ENCODE measurements at regions not wholly inside any gene's neighbourhood (a gene's known extent, or its start where the extent isn't known, plus 50 kb on each side); places are given as distances from the start of the nearest gene placed in this dataset.
"Not testable (repeated sequence)": the region's sequence is repeated elsewhere in the genome, so short reads cannot be mapped to it uniquely, and the experiment has no call there.

DNA sequence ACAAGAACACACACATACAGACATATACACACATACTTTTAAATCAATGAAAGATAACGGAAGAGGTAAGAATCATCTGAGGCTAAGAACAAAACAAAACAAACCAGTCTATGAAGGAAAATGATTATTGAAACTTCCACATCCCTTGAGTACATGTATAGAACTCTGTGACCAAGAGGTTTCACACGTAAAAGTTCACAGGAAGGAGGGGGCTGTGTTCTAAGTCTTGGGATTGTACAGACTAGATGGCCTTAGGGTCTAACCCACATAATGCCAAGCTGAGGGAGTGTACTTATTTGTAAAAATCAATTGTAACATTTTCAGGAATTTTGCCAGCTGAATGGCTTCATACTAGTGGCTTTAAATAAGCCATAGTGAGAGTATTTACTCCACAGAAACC lies 144.4 kb upstream of the IFNE start:
- no peak for DNase-seq (ENCODE audit: low read depth)

DNA sequence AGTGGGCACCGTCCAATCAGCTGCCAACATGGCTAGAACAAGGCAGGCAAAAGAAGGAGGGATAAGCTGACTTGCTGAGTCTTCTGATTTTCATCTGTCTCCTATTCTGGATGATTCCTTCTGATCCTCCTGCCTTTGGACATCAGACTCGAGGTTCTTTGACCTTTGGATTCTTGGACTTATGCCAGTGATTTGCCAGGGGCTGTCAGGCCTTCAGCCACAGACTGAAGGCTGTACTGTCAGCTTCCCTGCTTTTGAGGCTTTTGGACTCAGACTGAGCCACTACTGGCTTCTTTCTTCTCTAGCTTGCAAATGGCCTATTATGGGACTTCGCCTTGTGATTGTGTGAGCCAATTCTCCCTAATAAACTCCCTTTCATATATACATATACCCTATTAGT lies 146.8 kb upstream of the IFNE start:
- not testable (repeated sequence) for DNase-seq (ENCODE audit: low read depth); H3K4me3 ChIP-seq (replicated peaks; ENCODE audit: low read depth, low read length)

More for the DNA sequence above, 144.4 kb upstream of the IFNE start:
- no peak for TF ChIP-seq CTCF (IDR thresholded peaks at IDR 0.05; ENCODE audit: low read length, missing control alignments)
- H3K4me3 ChIP-seq (replicated peaks; ENCODE audit: low read depth, low read length) = no peak overlapping the region

- no peak for DNase-seq (ENCODE audit: low read depth)
- no peak for TF ChIP-seq CTCF (IDR thresholded peaks at IDR 0.05; ENCODE audit: low read length, missing control alignments)
- H3K4me3 ChIP-seq (replicated peaks; ENCODE audit: low read depth, low read length) = no peak overlapping the region
These were observed 152.8 kb upstream of the IFNE start for GRCh38 chr9:21634951-21635350.

- no peak for TF ChIP-seq CTCF (IDR thresholded peaks at IDR 0.05; ENCODE audit: low read length, missing control alignments)
- H3K4me3 ChIP-seq (replicated peaks; ENCODE audit: low read depth, low read length) = no peak overlapping the region
- DNase-seq (ENCODE audit: low read depth) = no peak
These were observed 156.0 kb upstream of the IFNE start for GRCh38 chr9:21638104-21638503.

DNA sequence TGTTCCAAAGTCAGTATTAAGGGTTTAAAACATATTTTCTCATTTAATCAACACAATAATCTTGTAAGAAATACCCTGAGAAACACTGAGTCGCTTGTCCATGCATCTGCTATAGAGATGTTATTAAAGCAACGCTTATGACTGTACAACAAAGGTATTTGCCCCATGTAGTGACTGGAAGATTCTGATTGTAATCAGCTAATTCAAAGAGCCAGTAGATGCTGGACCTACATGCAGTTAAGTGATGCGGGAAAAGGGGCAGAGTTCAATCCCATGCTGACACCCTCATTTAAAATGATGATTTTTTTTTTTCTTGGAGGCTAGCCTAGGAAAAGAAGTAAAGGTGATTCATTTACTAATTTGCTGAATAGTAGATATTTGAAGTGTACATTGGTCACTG lies 149.3 kb upstream of the MTAP start:
- TF ChIP-seq CTCF (IDR thresholded peaks at IDR 0.05; ENCODE audit: low read length, missing control alignments) = no peak
- H3K4me3 ChIP-seq (replicated peaks; ENCODE audit: low read depth, low read length) = no peak overlapping the region
- DNase-seq (ENCODE audit: low read depth) = no peak

GRCh38 chr9:21653589-21653988 lies 148.8 kb upstream of the MTAP start:
- H3K4me3 ChIP-seq (replicated peaks; ENCODE audit: low read depth, low read length) = no peak overlapping the region
- no peak for TF ChIP-seq CTCF (IDR thresholded peaks at IDR 0.05; ENCODE audit: low read length, missing control alignments)
- DNase-seq (ENCODE audit: low read depth) = no peak

DNA sequence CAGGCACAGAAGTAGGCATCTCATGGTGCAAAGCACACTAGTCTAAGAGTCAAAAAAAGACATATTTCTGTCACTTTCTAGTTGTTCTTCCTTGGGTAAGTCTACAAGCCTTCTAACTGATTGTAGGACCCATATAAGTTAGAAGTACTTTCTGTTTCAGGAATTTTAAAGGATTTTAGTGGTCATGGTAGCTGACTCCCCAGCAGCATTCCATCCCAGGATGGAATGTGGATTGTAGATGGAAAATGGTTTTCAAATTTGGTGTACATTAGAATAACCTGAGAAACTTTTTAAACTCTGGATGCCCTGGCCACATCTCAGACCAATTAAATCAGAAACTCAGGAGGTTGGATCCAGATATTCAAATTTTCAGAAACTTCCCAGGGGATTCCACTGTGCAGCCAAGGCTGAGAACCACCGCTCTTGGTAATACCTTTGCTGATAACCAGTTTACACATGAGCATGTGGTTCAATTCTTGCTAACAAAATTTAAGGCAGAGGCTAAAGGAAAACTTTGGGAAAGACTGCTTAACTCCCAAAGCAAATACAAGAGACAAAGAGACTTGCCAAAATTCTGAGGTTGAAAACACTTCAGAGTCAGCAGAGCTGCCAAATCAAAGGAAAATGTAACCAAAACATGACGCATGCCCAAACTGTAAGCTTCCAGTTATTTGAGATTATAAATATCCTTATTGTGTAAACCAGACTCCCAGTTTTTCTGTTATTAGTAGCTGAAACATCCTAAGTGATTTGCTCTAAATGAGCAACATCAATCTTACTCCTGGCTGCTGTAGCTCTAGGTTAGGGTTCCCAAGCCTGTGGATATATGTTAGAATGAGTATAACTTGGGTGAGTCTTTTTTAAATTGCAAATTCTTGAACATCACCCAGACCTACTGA lies 145.4 kb upstream of the MTAP start:
- DNase-seq (ENCODE audit: low read depth) = peak; percentile 93
- H3K4me3 ChIP-seq (replicated peaks; ENCODE audit: low read depth, low read length) = no peak overlapping the region
- no peak for TF ChIP-seq CTCF (IDR thresholded peaks at IDR 0.05; ENCODE audit: low read length, missing control alignments)
